Lower lobe of right lung (tissue), 2 donors: ENCODE measurements at regions not wholly inside any gene's neighbourhood (a gene's known extent, or its start where the extent isn't known, plus 50 kb on each side); places are given as distances from the start of the nearest gene placed in this dataset.

ENCODE experiments used
- ATAC-seq, 2 donors: fragments of 200-7000 bp; cut with Tn5 transposase; one replicate each; pipeline ENCODE4 v1.9.1; 2020 to 2022; ENCODE audit warnings: mild to moderate bottlenecking in 2 of 2, moderate library complexity in 2 of 2
- DNase-seq: peaks from one replicate; pipeline ENCODE4 v3.0.0-alpha.2; 2020
- H3K27ac ChIP-seq: fragments of 200-600 bp; one replicate; pipeline ENCODE4 v1.8.0; 2022
- H3K27me3 ChIP-seq: fragments of 200-600 bp; one replicate; pipeline ENCODE4 v1.8.0; 2022; ENCODE audit warnings: low read depth
- H3K36me3 ChIP-seq: fragments of 200-600 bp; one replicate; pipeline ENCODE4 v1.8.0; 2022; ENCODE audit warnings: mild to moderate bottlenecking
- H3K4me1 ChIP-seq: fragments of 200-600 bp; one replicate; pipeline ENCODE4 v1.8.0; 2022
- H3K4me3 ChIP-seq: fragments of 200-600 bp; one replicate; pipeline ENCODE4 v1.8.0; 2022; ENCODE audit warnings: mild to moderate bottlenecking
- H3K9me3 ChIP-seq: fragments of 200-600 bp; one replicate; pipeline ENCODE4 v1.8.0; 2022
- CTCF ChIP-seq: fragments of 200-600 bp; IDR thresholded peaks from one replicate; pipeline ENCODE4 v1.8.0; 2022; ENCODE audit warnings: antibody characterized with exemption, mild to moderate bottlenecking
- intact Hi-C: fragments of 100-400 bp; cut with DNase I; formaldehyde crosslinking; loops from one replicate; pipeline ENCODE4 v1.11.0; 2022
- donor health status: DM: no; HTN: yes; CAD: no; lungs with severe emphysema.

- Histone ChIP-seq H3K9me3 (no peaks in the 10 kb centered on the region), H3K27ac (no peak overlapping the region), H3K27me3 (no peaks in the 10 kb centered on the region), H3K36me3 (no peaks in the 10 kb centered on the region), H3K4me1 (no peaks in the 10 kb centered on the region), H3K4me3 (no peak overlapping the region)
- no peak for ATAC-seq
- intact Hi-C loops, result no loop called here
- no peak for DNase-seq
- TF ChIP-seq CTCF, result no peak
These were observed 119.1 kb upstream of the PDE10A start for GRCh38 chr6:165782134-165782533.

- Histone ChIP-seq H3K9me3 (no peaks in the 10 kb centered on the region), H3K4me3 (no peak overlapping the region), H3K27me3 (no peaks in the 10 kb centered on the region), H3K4me1 (peaks cover 13% of the 10 kb centered on the region), H3K36me3 (no peaks in the 10 kb centered on the region), H3K27ac (no peak overlapping the region)
- intact Hi-C loops, result no loop called here
- no peak for ATAC-seq
- no peak for TF ChIP-seq CTCF
- no peak for DNase-seq
These were observed 114.6 kb upstream of the PDE10A start for GRCh38 chr6:165777680-165778079.

- no peak overlapping the region for H3K4me3 ChIP-seq
- H3K9me3 ChIP-seq, result no peaks in the 10 kb centered on the region
- peaks cover 13% of the 10 kb centered on the region for H3K4me1 ChIP-seq
- H3K36me3 ChIP-seq, result no peaks in the 10 kb centered on the region
- no peak overlapping the region for H3K27ac ChIP-seq
- intact Hi-C loops, result no loop called here
- TF ChIP-seq CTCF, result no peak
- DNase-seq (no peak), ATAC-seq (no peak)
- no peaks in the 10 kb centered on the region for H3K27me3 ChIP-seq
These were observed 113.7 kb upstream of the PDE10A start for GRCh38 chr6:165776691-165777090.

DNA sequence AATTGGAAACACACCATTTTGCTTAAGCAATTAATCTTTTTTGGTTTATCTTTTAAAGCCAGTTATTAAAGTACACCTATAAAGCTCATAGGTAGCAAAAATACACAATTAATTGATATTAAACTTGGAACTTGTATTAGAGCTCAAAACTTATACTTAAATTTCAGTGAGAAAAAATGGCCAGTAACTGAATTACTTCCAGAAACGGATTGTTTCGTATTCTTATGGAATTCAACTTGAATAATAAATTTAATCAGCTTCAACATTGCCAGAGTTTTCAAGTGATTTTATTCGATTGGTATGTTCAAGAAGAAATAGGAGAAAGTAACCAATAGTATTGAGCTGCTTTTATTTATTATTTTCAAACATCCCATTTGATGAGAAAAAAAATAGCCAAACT is 112.7 kb upstream of the PDE10A start:
- TF ChIP-seq CTCF, result no peak
- intact Hi-C loops, result no loop called here
- Histone ChIP-seq H3K27me3 (no peaks in the 10 kb centered on the region), H3K36me3 (no peaks in the 10 kb centered on the region), H3K4me1 (peaks cover 13% of the 10 kb centered on the region), H3K27ac (no peak overlapping the region), H3K9me3 (no peaks in the 10 kb centered on the region), H3K4me3 (no peak overlapping the region)
- ATAC-seq, result no peak
- no peak for DNase-seq

- ATAC-seq, result peak; percentile 94 to 97
- DNase-seq, result no peak
- H3K36me3 ChIP-seq, result no peaks in the 10 kb centered on the region
- H3K4me3 ChIP-seq, result no peak overlapping the region
- no peaks in the 10 kb centered on the region for H3K9me3 ChIP-seq
- no peak for TF ChIP-seq CTCF
- intact Hi-C loops, result no loop called here
- peaks cover 13% of the 10 kb centered on the region for H3K4me1 ChIP-seq
- peak overlapping the region; percentile 77 for H3K27ac ChIP-seq
- no peaks in the 10 kb centered on the region for H3K27me3 ChIP-seq
These were observed 112.0 kb upstream of the PDE10A start for GRCh38 chr6:165774903-165775601.
